GM12892 (cell line): ENCODE measurements at regions not wholly inside any gene's neighbourhood (a gene's known extent, or its start where the extent isn't known, plus 50 kb on each side); places are given as distances from the start of the nearest gene placed in this dataset.

Source experiments
- POLR2A ChIP-seq: IDR thresholded peaks from 2 replicates; pipeline ENCODE4 v1.6.1; 2011; ENCODE audit warnings: low read depth, low read length, control low read depth
- POLR2AphosphoS5 ChIP-seq: IDR thresholded peaks from 2 replicates; pipeline ENCODE4 v1.6.1; 2011; ENCODE audit warnings: low read depth, low read length, control low read depth

- no peak for TF ChIP-seq POLR2AphosphoS5
- TF ChIP-seq POLR2A, result no peak
Observed at GRCh38 chr4:163808011-163808410, 313.5 kb downstream of the TMA16 start.
